ENCODE measurements at regions not wholly inside any gene's neighbourhood (a gene's known extent, or its start where the extent isn't known, plus 50 kb on each side); places are given as distances from the start of the nearest gene placed in this dataset.

DNA sequence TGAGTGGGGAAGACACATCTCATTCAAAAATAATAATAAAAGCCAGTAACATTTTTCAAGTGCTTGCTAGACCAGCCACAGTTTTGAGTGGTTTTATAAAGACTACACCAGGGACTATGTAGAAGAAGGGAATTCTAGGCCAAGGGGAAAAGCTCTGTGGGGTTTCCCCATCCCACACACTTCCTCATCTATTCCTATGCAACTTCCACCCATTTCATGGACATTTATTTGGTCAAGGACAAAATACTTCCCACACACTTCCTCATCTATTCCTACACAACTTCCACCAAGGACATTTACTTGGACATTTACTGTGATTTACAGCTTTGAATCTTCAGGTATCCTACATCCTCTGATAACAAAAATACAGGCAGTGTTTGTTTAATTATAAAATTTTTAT is 86.5 kb upstream of the KLF3 start:
- TF ChIP-seq SUZ12 (IDR thresholded peaks at IDR 0.05; ENCODE audit: extremely low read depth, insufficient read depth, insufficient read length) (no peak), ZNF274 (IDR thresholded peaks at IDR 0.05; ENCODE audit: low read depth, low read length) (no peak)
